PC-9 (cell line): ENCODE measurements at regions not wholly inside any gene's neighbourhood (a gene's known extent, or its start where the extent isn't known, plus 50 kb on each side); places are given as distances from the start of the nearest gene placed in this dataset.

Source experiments
- CTCF ChIP-seq: fragments of 200-600 bp; sonication (generic); conservative IDR thresholded peaks from 2 replicates; pipeline ENCODE4 v1.6.1; 2017; ENCODE audit warnings: mixed run types, antibody characterized with exemption, mild to moderate bottlenecking, moderate library complexity
- EZH2 ChIP-seq: fragments of 200-600 bp; sonication (generic); IDR thresholded peaks from 2 replicates; pipeline ENCODE4 v1.8.0; 2017; ENCODE audit warnings: antibody characterized with exemption, low read depth

GRCh38 chr9:570187-570586 lies 271.3 kb upstream of the DMRT1 start:
- TF ChIP-seq CTCF (no peak), EZH2 (no peak)
